ENCODE measurements at regions not wholly inside any gene's neighbourhood (a gene's known extent, or its start where the extent isn't known, plus 50 kb on each side); places are given as distances from the start of the nearest gene placed in this dataset.

DNA sequence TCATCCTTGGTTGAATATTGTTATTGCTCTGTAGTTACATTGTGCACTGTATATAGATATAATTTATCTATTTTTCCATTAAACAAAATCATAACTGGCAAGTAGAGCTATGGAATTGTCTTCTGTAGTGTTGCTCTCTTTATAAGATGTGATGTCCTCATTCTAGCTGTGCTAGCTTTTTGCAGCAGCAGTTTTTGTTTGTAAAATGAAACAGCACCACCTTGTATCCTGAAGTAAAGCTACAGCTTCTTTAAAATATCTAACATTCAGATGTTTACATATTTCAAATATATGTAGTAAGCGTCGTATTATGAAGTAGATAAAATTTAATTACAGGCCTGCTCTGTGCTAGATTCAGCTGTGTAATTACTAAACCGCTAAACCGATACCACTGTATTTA is 328.8 kb upstream of the MANEA start:
- no peak overlapping the region for H3K4me3 ChIP-seq (replicated peaks; ENCODE audit: low read depth, low read length)
- DNase-seq (ENCODE audit: low read depth), result no peak
- TF ChIP-seq, protein P1, sequence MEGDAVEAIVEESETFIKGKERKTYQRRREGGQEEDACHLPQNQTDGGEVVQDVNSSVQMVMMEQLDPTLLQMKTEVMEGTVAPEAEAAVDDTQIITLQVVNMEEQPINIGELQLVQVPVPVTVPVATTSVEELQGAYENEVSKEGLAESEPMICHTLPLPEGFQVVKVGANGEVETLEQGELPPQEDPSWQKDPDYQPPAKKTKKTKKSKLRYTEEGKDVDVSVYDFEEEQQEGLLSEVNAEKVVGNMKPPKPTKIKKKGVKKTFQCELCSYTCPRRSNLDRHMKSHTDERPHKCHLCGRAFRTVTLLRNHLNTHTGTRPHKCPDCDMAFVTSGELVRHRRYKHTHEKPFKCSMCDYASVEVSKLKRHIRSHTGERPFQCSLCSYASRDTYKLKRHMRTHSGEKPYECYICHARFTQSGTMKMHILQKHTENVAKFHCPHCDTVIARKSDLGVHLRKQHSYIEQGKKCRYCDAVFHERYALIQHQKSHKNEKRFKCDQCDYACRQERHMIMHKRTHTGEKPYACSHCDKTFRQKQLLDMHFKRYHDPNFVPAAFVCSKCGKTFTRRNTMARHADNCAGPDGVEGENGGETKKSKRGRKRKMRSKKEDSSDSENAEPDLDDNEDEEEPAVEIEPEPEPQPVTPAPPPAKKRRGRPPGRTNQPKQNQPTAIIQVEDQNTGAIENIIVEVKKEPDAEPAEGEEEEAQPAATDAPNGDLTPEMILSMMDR (IDR thresholded peaks at IDR 0.05; ENCODE audit: low read length, missing control alignments), result no peak

DNA sequence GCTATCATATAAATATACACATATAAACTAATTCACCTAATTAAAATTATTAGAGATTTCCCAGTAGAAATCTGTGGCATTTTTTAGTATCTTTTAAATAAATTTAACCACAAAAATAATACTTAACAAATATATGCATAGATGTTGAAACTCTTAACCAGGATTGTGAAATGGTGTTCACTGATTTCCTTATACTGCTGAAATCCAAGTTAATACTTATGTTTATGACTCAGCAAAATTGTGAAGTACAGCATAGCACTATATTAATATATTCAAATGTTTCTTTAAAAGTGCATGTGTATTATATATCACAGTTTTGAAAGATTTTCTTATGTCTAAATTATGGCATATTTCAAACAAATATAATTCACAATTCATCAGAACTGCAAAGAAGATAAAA is 328.2 kb upstream of the MANEA start:
- TF ChIP-seq, protein P1 (IDR thresholded peaks at IDR 0.05; ENCODE audit: low read length, missing control alignments), result no peak
- DNase-seq (ENCODE audit: low read depth), result peak; percentile 70
- no peak overlapping the region for H3K4me3 ChIP-seq (replicated peaks; ENCODE audit: low read depth, low read length)

DNA sequence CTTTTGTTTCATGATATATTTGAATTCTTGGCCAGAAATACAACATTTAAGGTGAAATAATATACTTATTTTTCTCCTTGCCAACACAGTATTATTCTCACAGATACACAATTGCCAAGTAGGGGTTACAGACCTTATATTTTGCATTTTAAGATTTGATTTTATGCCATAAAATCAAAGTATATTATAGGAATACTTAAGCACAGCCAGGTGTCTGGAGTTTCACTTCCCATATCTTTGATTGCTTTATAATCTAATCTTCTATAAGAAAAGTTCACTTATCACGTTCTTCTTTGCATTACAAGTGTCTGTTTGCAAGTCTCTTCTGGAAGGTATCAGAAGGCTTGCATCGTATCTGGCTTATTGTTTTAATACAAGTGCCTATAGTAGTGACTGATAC is 327.7 kb upstream of the MANEA start:
- H3K4me3 ChIP-seq (replicated peaks; ENCODE audit: low read depth, low read length), result no peak overlapping the region
- no peak for DNase-seq (ENCODE audit: low read depth)
- TF ChIP-seq, protein P1 (IDR thresholded peaks at IDR 0.05; ENCODE audit: low read length, missing control alignments), result no peak

DNA sequence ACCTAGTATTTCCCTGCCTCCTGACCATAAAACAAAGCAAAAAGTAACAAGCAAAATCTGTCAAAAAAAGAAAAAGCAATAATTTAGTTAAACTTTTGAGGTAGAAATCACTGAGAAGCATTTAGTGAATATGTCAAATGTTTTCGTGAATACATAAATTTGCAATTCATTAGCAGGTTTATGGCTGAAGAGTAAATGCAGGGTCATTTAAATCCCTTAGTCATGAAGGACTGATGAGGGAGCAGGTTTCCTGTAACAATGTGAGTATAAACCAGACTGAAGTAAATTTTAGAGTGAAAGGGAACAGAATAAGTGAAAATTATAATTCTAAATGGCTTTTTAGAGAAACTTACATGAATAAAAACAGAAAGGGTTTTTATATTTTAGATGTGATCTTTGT is 313.5 kb upstream of the MANEA start:
- TF ChIP-seq, protein P1 (IDR thresholded peaks at IDR 0.05; ENCODE audit: low read length, missing control alignments), result no peak
- no peak overlapping the region for H3K4me3 ChIP-seq (replicated peaks; ENCODE audit: low read depth, low read length)
- no peak for DNase-seq (ENCODE audit: low read depth)

DNA sequence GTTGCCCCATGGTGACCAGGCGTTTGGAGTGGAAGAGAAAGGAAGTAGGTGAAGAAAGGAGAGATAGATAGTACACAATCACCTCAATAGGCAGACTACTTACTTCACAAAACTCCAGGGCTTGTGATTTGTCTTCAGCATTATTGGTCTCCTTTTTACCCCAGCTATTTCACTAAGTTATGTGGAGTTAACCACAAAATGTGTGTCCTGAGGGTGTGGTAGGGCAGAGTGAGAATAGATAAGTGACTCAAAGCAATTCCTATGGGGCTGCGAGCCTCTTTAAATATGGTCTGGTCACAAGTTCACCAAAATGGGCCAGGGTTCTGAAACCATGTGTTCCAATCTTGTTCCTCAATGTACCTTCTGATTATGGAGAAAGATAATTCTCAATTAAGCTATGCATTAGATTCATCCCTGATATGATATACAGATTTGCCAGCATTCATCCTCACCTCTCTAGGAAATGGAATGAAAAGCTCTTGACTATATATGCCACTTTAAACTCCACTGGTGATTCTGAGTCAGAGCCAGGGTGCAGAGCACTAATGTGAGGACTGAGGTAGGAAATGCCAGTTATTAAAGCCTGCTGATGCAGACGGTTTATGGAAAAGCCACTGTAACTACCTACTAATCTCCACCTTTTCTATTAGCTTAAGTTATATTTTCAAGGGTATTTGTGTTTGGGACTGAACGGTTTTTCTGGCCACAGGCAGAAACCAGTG is 310.6 kb upstream of the MANEA start:
- H3K4me3 ChIP-seq (replicated peaks; ENCODE audit: low read depth, low read length), result no peak overlapping the region
- no peak for DNase-seq (ENCODE audit: low read depth)
- TF ChIP-seq, protein P1 (IDR thresholded peaks at IDR 0.05; ENCODE audit: low read length, missing control alignments), result no peak

DNA sequence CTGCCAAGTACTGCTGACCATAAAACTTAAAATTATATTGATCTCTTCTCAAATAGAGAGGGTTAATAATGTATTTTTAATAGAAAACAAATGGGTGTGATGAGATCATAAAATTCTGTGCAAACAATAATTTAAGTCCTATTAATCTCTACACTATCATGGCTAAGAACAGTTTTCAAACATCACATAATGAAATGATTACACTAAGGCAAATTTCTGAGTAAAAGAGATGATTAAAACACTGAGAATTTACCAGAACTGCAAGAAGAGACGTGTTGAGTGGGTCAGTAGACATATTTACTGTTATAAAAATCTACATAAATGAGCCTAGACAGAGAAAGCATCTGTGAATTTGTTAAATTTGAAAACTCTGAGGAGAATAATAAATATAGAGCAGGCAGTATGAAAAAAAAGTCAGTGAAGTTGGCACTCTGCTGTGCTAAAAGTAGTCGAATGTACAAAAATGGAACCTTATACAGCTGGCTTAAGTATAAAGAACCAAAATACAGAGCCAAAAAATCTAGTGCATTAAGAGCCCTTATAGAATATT is 302.6 kb upstream of the MANEA start:
- TF ChIP-seq, protein P1 (IDR thresholded peaks at IDR 0.05; ENCODE audit: low read length, missing control alignments), result no peak
- DNase-seq (ENCODE audit: low read depth), result no peak

DNA sequence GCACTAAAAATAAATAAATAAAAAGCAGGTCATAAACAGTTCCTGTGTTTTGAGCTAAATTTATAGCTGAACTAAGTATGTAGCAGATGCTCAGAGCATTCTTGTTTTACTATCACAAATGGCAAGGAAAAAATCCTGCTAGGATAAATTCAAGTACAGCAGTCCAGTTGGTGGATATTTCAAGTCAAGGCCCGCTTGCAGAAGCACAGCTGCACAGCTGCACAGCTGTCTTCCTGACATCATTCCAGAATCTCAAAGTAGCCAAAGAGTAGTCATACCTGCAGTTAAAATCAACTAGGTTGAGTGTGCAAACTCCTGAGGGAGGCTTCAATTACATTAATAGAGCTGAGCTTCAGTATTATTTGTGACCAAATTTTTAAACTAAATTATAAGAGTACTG is 297.7 kb upstream of the MANEA start:
- TF ChIP-seq, protein P1 (IDR thresholded peaks at IDR 0.05; ENCODE audit: low read length, missing control alignments), result no peak
- no peak overlapping the region for H3K4me3 ChIP-seq (replicated peaks; ENCODE audit: low read depth, low read length)
- no peak for DNase-seq (ENCODE audit: low read depth)

More for the DNA sequence above, 302.6 kb upstream of the MANEA start:
- H3K4me3 ChIP-seq (replicated peaks; ENCODE audit: low read depth, low read length), result no peak overlapping the region

Data from fibroblast of pulmonary artery (primary cell).